Fibroblast of gingiva (primary cell): ENCODE measurements at regions not wholly inside any gene's neighbourhood (a gene's known extent, or its start where the extent isn't known, plus 50 kb on each side); places are given as distances from the start of the nearest gene placed in this dataset.
"Not testable (repeated sequence)": the region's sequence is repeated elsewhere in the genome, so short reads cannot be mapped to it uniquely, and the experiment has no call there.

ENCODE experiments used
- DNase-seq: peaks from one replicate; pipeline ENCODE4 v3.0.0-alpha.2; 2011; ENCODE audit warnings: low read depth

GRCh38 chr22:49349181-49349835 lies 478.4 kb downstream of the BRD1 start:
- DNase-seq, result no peak

- DNase-seq, result no peak
These were observed 479.0 kb downstream of the BRD1 start for GRCh38 chr22:49348631-49349030.

GRCh38 chr22:49347376-49347775 lies 480.3 kb downstream of the BRD1 start:
- no peak for DNase-seq

- DNase-seq, result no peak
These were observed 481.8 kb downstream of the BRD1 start for GRCh38 chr22:49345896-49346295.

- DNase-seq, result no peak
These were observed 483.0 kb downstream of the BRD1 start for GRCh38 chr22:49344656-49345055.

GRCh38 chr22:49344161-49344560 lies 483.5 kb downstream of the BRD1 start:
- no peak for DNase-seq

GRCh38 chr22:49340406-49340805 lies 487.3 kb downstream of the BRD1 start:
- no peak for DNase-seq

GRCh38 chr22:49336483-49336882 lies 491.2 kb downstream of the BRD1 start:
- DNase-seq, result not testable (repeated sequence)

- no peak for DNase-seq
These were observed 492.7 kb downstream of the BRD1 start for GRCh38 chr22:49334976-49335375.

GRCh38 chr22:49334449-49334789 lies 493.3 kb downstream of the BRD1 start:
- DNase-seq, result no peak

- no peak for DNase-seq
These were observed 494.5 kb downstream of the BRD1 start for GRCh38 chr22:49333206-49333605.

GRCh38 chr22:49332691-49333090 lies 495.0 kb downstream of the BRD1 start:
- no peak for DNase-seq

- no peak for DNase-seq
These were observed 495.8 kb downstream of the BRD1 start for GRCh38 chr22:49331878-49332277.

GRCh38 chr22:49331223-49331815 lies 496.4 kb downstream of the BRD1 start:
- DNase-seq, result no peak

GRCh38 chr22:49330421-49331222 lies 497.1 kb downstream of the BRD1 start:
- DNase-seq, result no peak

- DNase-seq, result no peak
These were observed 498.0 kb downstream of the BRD1 start for GRCh38 chr22:49329636-49330035.

GRCh38 chr22:49328630-49329405 lies 498.9 kb downstream of the BRD1 start:
- DNase-seq, result no peak

GRCh38 chr22:49328118-49328475 lies 499.6 kb downstream of the BRD1 start:
- no peak for DNase-seq

- DNase-seq, result no peak
These were observed 500.1 kb downstream of the BRD1 start for GRCh38 chr22:49327411-49328117.

- no peak for DNase-seq
These were observed 501.1 kb downstream of the BRD1 start for GRCh38 chr22:49326558-49326957.

GRCh38 chr22:49325531-49326395 lies 501.9 kb downstream of the BRD1 start:
- DNase-seq, result no peak
